GM12891 (cell line): ENCODE measurements at regions not wholly inside any gene's neighbourhood (a gene's known extent, or its start where the extent isn't known, plus 50 kb on each side); places are given as distances from the start of the nearest gene placed in this dataset.

ENCODE experiments used
- PAX5 ChIP-seq: IDR thresholded peaks from 2 replicates; pipeline ENCODE4 v1.6.1; 2011; ENCODE audit warnings: low read length, moderate library complexity, mild to moderate bottlenecking; ENCODE audit not compliant: insufficient read depth, severe bottlenecking
- POLR2A ChIP-seq: IDR thresholded peaks from 2 replicates; pipeline ENCODE4 v1.6.1; 2011; ENCODE audit warnings: low read depth, low read length, control low read depth
- POLR2AphosphoS5 ChIP-seq: IDR thresholded peaks from 2 replicates; pipeline ENCODE4 v1.6.1; 2011; ENCODE audit warnings: low read depth, low read length, control low read depth
- SPI1 ChIP-seq: IDR thresholded peaks from 2 replicates; pipeline ENCODE4 v1.6.1; 2011; ENCODE audit warnings: low read depth, low read length, control low read depth
- TAF1 ChIP-seq: IDR thresholded peaks from 2 replicates; pipeline ENCODE4 v1.6.1; 2011; ENCODE audit warnings: low read depth, low read length, control low read depth

DNA sequence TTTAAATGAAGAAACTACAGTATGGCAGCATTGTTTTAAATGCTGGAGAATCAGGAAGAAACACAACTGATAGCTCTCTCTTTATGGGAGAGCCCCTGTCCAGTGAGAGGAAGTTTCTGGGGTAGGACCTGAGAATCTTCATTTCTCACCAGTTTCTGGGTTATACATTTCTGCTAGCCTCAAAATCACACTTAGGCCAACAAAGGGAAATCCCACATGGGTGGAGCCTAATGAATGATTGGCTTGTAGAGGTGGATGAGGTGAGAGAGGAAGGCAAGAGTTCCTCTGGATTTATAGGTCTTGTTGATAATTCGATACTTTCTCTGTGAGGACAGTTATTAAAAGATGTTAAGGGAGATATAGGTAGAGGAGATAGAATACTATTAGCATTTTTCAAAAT, 1397.3 kb upstream of the TENM4 start:
- TF ChIP-seq POLR2AphosphoS5 (no peak), POLR2A (no peak), SPI1 (no peak), TAF1 (no peak), PAX5 (no peak)
